GM12892 (cell line): ENCODE measurements at regions not wholly inside any gene's neighbourhood (a gene's known extent, or its start where the extent isn't known, plus 50 kb on each side); places are given as distances from the start of the nearest gene placed in this dataset.

Experiments
- POLR2A ChIP-seq: IDR thresholded peaks from 2 replicates; pipeline ENCODE4 v1.6.1; 2011; ENCODE audit warnings: low read depth, low read length, control low read depth
- TAF1 ChIP-seq: IDR thresholded peaks from 2 replicates; pipeline ENCODE4 v1.6.1; 2011; ENCODE audit warnings: low read depth, mild to moderate bottlenecking, control low read depth, low read length, borderline replicate concordance

- no peak for TF ChIP-seq TAF1
- TF ChIP-seq POLR2A = no peak
These were observed 56.1 kb upstream of the PIP5K1B start for GRCh38 chr9:68648971-68649370.
